Stomach smooth muscle (tissue), 2 donors: ENCODE measurements at regions not wholly inside any gene's neighbourhood (a gene's known extent, or its start where the extent isn't known, plus 50 kb on each side); places are given as distances from the start of the nearest gene placed in this dataset.

Source experiments
- H3K27ac ChIP-seq: one replicate; pipeline ENCODE4 v1.7.0; 2013; ENCODE audit warnings: mild to moderate bottlenecking, low read length, inconsistent platforms
- H3K27me3 ChIP-seq, 2 donors: one replicate each; pipeline ENCODE4 v1.7.0; 2013; ENCODE audit warnings: low read length in 2 of 2; ENCODE audit not compliant: insufficient read depth in 2 of 2, control insufficient read depth in 1 of 2
- H3K36me3 ChIP-seq, 2 donors: one replicate each; pipeline ENCODE4 v1.7.0; 2013; ENCODE audit warnings: low read length in 2 of 2; ENCODE audit not compliant: control insufficient read depth in 2 of 2, insufficient read depth in 2 of 2
- H3K4me1 ChIP-seq: one replicate; pipeline ENCODE4 v1.7.0; 2013; ENCODE audit warnings: low read length; ENCODE audit not compliant: control insufficient read depth, insufficient read depth
- H3K4me3 ChIP-seq, 2 donors: one replicate each; pipeline ENCODE4 v1.7.0; 2013; ENCODE audit warnings: low read length in 2 of 2
- H3K9ac ChIP-seq, 2 donors: one replicate each; pipeline ENCODE4 v1.7.0; 2013; ENCODE audit warnings: low read length in 2 of 2, mild to moderate bottlenecking in 1 of 2
- H3K9me3 ChIP-seq, 2 donors: one replicate each; pipeline ENCODE4 v1.7.0; 2013; ENCODE audit warnings: low read length in 2 of 2; ENCODE audit not compliant: control insufficient read depth in 2 of 2
- donor health status: healthy.
- donor health status: Pancreatic carcinoma.

DNA sequence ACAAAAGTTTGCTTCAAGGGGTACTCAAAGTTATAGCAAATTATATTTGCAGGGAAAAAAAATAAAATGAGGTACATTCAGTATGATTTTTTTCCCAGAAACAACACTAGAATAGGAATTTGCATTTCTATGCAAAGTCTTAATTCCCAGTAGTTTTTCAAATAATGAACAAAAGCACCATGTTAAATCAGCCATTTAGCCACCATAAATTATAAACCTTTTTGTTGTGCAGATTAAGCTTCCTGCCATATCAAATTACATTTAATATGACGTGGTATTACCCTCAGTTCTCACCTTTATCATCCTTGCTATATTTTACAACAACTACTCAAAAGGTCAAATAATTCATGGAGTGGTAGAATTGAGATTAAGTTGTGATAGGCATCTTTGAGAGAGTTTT lies 136.6 kb upstream of the FRY start:
- H3K9me3 ChIP-seq: no peaks in the 10 kb centered on the region
- H3K27me3 ChIP-seq: no peaks in the 10 kb centered on the region
- peaks cover 10% of the 10 kb centered on the region for H3K4me1 ChIP-seq
- H3K27ac ChIP-seq: no peak overlapping the region
- H3K36me3 ChIP-seq: no peaks in the 10 kb centered on the region
- H3K4me3 ChIP-seq: no peak overlapping the region
- H3K9ac ChIP-seq: no peak overlapping the region

DNA sequence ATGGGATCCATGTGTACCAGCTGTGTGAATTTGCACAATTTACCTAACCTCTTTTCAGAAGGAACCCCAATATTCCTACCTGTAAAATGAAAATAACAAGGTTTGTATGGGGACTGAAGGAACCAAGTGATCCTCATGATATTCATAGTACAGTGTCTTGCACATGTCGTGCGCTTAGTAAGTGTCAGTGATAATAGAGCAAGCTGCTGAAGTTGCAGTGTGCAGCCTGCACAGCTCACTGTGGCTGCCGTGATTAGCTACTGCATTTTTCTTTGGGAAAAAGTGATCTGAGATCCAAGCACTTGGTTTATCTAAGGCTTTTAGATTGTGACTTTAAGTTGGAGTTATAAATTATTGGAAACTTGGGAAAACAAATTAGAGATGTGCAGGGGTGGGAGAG lies 135.9 kb upstream of the FRY start:
- no peak overlapping the region for H3K9ac ChIP-seq
- H3K27me3 ChIP-seq: no peaks in the 10 kb centered on the region
- peaks cover 10% of the 10 kb centered on the region for H3K4me1 ChIP-seq
- H3K27ac ChIP-seq: no peak overlapping the region
- H3K36me3 ChIP-seq: no peaks in the 10 kb centered on the region
- H3K4me3 ChIP-seq: no peak overlapping the region
- H3K9me3 ChIP-seq: no peaks in the 10 kb centered on the region

DNA sequence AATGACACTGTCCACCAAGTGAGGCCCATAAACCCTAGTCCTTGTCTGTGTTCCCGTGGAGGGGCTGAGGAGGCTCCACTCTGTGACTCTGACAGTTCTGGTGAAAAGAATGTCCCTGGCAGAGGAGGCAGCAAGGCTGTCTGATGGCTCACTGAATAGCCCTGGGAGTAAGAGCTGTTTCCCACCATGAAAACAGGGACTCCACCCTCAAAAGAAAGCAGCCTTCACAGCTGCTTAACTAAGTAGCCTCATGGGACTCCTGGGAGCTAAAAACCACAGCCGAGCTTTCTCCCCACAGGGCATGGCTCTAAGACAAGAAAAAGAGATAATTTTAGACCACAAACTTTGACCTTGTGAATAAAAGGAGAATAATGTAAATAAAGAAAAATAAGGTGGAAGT lies 135.1 kb upstream of the FRY start:
- H3K27me3 ChIP-seq: no peaks in the 10 kb centered on the region
- no peak overlapping the region for H3K27ac ChIP-seq
- peak overlapping the region in 1 of 2 donors; percentile 31 for H3K9ac ChIP-seq
- H3K4me3 ChIP-seq: no peak overlapping the region
- no peaks in the 10 kb centered on the region for H3K9me3 ChIP-seq
- H3K4me1 ChIP-seq: peaks cover 5% of the 10 kb centered on the region
- no peaks in the 10 kb centered on the region for H3K36me3 ChIP-seq

DNA sequence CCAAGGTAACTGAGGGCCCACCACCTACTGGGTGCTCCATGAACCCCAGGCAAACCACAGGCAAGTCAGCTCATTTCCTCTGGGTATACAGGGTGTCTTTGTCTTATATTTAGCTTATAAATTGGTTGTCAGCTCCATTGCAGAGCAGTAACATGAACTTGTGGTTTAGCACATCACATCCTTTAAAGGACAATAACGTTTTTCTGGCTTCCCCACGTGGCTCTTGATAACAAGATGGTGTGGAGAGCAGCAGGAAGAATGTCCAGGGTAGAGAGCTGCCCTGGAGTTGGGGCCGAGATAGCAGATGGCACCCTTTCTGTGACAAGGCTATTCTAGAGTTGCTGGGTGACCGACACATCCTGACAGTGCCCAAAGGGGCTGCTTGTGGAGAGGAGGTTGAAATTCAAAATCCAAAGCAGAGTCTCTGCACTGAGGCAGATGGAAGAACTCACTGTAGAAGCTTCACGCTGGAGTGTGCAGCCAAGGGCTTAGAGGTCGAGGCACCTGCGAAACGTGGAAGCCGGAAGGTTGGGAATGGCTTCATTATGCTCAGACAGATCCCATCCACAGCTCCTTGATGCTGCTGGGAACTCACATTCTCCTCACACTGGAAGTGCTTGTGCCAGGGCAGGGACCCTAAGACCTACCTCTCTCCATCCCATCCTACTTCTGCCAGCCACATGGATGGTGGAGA lies 133.0 kb upstream of the FRY start:
- H3K9me3 ChIP-seq: no peaks in the 10 kb centered on the region
- H3K27me3 ChIP-seq: no peaks in the 10 kb centered on the region
- H3K36me3 ChIP-seq: no peaks in the 10 kb centered on the region
- H3K9ac ChIP-seq: no peak overlapping the region
- H3K27ac ChIP-seq: no peak overlapping the region
- no peak overlapping the region for H3K4me3 ChIP-seq
- H3K4me1 ChIP-seq: peaks cover 7% of the 10 kb centered on the region

DNA sequence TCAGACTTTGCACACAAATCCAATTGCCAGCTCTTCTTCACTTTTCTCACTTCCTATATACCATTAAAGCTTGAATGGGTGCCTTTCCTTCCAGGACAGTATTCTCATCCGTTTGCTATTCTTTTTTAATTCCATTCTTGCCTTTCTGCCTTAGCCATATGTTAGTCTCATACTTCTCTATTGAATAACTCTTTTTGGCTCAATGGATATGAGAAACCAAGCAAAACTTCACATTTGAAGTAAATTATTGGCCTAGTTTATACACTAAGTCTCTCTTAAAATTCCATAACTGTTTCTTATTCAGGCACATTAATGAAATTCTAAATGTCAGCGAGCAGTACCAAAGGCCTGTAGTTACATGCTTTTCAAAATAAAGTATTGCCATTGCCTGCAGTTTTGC lies 129.6 kb upstream of the FRY start:
- Histone ChIP-seq H3K9me3 (no peaks in the 10 kb centered on the region), H3K4me1 (peaks cover 5% of the 10 kb centered on the region), H3K36me3 (no peaks in the 10 kb centered on the region), H3K27me3 (no peaks in the 10 kb centered on the region), H3K27ac (no peak overlapping the region), H3K4me3 (no peak overlapping the region), H3K9ac (no peak overlapping the region)

DNA sequence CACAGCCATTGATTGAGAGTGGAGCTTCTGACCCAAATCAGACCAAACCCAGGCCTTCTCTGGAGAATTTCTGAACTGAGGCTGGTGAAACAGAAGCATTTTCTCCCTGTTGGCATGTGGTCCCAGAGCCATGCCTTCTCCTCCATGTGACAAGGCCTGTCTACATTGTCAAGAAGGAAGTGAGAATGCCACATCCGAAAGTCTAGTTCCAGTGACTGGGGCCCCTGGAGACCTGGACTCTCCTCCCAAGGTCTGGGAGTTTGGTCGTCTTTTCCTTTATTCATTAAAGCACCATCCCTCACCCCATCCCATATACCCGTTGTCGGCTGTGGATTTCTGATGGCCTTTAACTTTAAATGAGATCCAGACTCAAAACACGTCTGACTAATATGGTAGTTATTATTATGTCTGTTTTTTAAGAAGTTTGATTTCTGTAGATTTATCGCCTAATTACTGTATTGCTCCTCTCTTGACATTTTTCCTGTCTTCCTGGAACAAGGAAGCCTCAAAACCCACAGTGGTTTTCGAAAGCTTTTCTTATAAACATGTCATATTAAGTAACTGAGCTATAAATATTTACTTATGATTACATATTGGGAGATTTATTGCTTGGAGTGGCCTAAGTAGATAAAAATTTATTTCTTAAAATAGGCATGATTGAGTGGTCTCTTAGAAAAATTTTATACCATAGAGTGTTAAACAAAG lies 128.3 kb upstream of the FRY start:
- no peak overlapping the region for H3K9ac ChIP-seq
- peaks cover 5% of the 10 kb centered on the region for H3K4me1 ChIP-seq
- H3K27me3 ChIP-seq: no peaks in the 10 kb centered on the region
- no peaks in the 10 kb centered on the region for H3K9me3 ChIP-seq
- no peaks in the 10 kb centered on the region for H3K36me3 ChIP-seq
- peak overlapping the region in 1 of 2 donors; percentile 9 for H3K4me3 ChIP-seq
- H3K27ac ChIP-seq: no peak overlapping the region

DNA sequence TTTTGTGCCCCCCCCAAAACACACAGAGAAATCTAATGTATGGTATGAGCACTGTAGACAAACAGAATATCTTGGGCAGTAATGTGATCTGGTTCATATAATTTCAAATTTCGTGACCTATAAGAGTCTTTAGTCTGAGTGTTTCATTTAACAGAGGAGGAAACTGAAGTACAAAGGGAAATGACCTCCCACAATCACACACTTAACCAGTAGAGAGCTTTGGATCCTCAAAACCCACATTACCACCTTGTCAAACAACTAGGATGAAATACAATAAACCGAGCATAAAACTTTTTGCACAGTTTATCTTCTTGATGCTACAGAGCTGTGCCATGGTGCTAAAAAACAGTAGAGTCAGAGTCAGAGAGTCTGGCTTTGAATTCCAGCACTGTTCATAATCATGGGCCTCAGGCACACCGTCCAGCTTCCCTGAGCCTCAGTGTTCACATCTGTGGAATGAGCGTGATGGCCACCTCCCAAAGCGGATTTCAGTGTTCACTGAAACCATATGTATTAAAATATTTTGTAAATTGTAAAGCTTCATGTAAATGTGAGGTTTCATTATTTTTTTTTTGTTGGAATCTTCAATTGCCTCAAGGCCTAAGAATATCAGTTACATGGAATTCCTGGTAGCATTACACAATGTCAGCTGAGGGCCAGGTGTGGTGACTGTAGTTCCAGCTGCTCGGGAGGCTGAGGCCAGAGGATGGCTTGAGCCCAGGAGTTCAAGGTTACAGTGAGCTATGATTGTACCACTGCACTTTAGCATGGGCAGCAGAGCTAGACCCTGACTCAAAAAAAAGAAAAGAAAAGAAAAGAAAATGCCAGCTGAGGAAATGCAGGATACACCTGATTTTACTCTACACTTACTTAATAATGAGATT lies 126.4 kb upstream of the FRY start:
- no peaks in the 10 kb centered on the region for H3K9me3 ChIP-seq
- H3K36me3 ChIP-seq: no peaks in the 10 kb centered on the region

DNA sequence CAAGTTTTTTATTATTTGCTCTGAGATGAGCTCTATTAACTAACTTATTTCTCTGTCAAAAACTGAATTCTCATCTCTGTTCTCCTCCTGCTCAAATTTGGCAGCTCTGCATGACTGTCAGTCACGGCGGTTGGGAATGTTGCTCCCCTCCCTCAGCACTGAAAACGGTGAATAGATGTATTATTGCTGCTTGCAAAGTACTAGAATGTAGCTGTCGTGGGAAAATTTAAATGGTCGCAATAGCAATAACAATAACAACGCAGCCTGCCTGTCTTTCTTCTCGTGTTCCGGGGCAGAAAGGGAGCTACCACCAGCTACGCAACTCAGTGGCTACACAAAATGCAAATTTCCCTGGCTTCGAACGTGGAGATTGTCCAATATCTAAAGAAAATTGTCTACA lies 125.6 kb upstream of the FRY start:
- Histone ChIP-seq H3K9me3 (no peaks in the 10 kb centered on the region), H3K27ac (no peak overlapping the region), H3K36me3 (no peaks in the 10 kb centered on the region), H3K4me3 (no peak overlapping the region), H3K9ac (no peak overlapping the region), H3K27me3 (no peaks in the 10 kb centered on the region), H3K4me1 (peaks cover 5% of the 10 kb centered on the region)

More for the DNA sequence above, 126.4 kb upstream of the FRY start:
- H3K4me1 ChIP-seq: peaks cover 5% of the 10 kb centered on the region
- no peaks in the 10 kb centered on the region for H3K27me3 ChIP-seq
- no peak overlapping the region for H3K27ac ChIP-seq
- no peak overlapping the region for H3K9ac ChIP-seq
- H3K4me3 ChIP-seq: no peak overlapping the region

DNA sequence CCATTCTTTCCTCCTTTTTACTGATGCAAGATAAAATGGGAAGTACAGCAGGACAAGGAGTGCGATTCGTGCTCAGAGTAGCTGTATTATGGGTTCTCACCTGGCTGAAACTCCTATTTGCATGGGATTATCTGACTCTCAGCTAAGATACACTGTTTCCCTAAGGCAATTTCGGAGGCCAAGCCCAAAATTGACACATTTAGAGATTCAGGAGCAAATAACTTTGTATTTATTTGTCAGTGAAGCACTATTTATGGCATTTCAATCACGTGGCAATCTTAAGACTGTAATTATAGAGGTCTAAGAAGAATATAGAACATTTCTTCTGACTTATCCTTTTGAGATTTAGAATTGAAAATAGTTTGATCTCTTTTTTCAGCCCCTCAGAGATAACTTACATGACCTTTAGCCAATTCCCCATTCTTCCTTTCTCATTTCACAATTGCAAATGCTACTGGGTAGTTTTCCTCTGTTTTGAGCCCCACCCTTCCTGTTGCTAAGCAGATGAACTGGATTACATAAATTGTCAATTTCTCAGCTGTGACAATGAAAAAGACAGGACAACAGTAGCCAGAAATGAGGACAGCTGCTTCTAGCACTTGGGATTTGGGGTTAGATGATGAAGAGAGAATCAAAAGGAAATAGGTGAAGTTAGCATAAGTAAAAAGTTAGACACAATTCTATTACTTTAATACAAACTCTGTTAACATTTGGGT lies 122.7 kb upstream of the FRY start:
- Histone ChIP-seq H3K36me3 (no peaks in the 10 kb centered on the region), H3K27me3 (no peaks in the 10 kb centered on the region), H3K9me3 (no peaks in the 10 kb centered on the region), H3K4me1 (peaks cover 1% of the 10 kb centered on the region), H3K9ac (no peak overlapping the region), H3K4me3 (no peak overlapping the region), H3K27ac (no peak overlapping the region)

DNA sequence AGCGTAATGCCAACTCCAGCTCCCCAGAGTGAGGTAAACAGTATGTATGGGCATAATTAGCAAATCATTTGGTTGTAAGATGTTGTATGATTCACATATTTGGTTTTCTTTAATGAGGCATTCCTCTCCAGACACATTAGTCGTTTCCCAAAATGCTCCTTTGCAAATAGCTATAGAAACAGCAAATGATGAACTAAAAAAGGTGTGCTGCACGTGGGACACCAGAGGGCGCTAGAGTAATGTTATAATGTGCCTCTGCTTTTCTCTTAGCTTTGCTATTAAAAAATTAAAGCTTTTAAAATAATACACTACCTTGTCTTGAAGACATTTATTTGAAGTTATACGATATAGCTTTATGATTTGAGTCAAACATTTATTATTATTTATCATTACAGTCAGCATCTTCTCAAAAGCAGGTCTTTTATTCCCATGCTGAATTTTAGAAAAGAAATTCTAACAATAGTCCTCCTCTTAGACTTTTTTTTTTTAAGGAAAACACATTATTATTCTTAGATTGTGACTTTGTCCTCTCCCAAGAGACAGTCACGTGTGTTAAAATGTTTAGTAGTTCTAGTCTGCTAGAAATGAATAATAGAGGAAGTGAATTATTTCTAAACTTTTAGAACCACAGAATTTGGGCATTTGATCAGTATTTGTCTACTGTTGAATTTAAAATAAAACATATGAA lies 121.6 kb upstream of the FRY start:
- Histone ChIP-seq H3K36me3 (no peaks in the 10 kb centered on the region), H3K27me3 (no peaks in the 10 kb centered on the region), H3K4me1 (no peaks in the 10 kb centered on the region), H3K27ac (no peak overlapping the region), H3K4me3 (no peak overlapping the region), H3K9me3 (no peaks in the 10 kb centered on the region), H3K9ac (no peak overlapping the region)
